Calu3 (cell line): ENCODE measurements at regions not wholly inside any gene's neighbourhood (a gene's known extent, or its start where the extent isn't known, plus 50 kb on each side); places are given as distances from the start of the nearest gene placed in this dataset.

Experiments
- BruUV-seq: library from RNA; stranded (reverse); fragments of 400-500 nt; replicated peaks from 2 replicates; lab custom pipeline; 2021; lab: Mats Ljungman, UMichigan
- CTCF ChIA-PET: fragments of 300-600 bp; sonication (Branson Sonifier 250); formaldehyde crosslinking; loops from one replicate; lab custom pipeline; 2022; ENCODE audit warnings: antibody characterized with exemption; lab: Charles Lee
- DNase-seq: peaks from one replicate; pipeline ENCODE4 v3.0.0; 2022
- H3K27ac Mint-ChIP-seq: one replicate; pipeline ENCODE4 v1.8.0; 2022; ENCODE audit warnings: mixed read lengths; ENCODE audit not compliant: unreplicated experiment
- H3K27me3 Mint-ChIP-seq: one replicate; pipeline ENCODE4 v1.8.0; 2022; ENCODE audit warnings: mixed read lengths; ENCODE audit not compliant: unreplicated experiment
- H3K36me3 Mint-ChIP-seq: one replicate; pipeline ENCODE4 v1.8.0; 2022; ENCODE audit warnings: mild to moderate bottlenecking, moderate library complexity, mixed read lengths; ENCODE audit not compliant: insufficient read depth, unreplicated experiment
- H3K4me1 Mint-ChIP-seq: one replicate; pipeline ENCODE4 v1.8.0; 2022; ENCODE audit warnings: mild to moderate bottlenecking, low read depth, mixed read lengths; ENCODE audit not compliant: unreplicated experiment
- H3K4me3 Mint-ChIP-seq: one replicate; pipeline ENCODE4 v1.8.0; 2022; ENCODE audit warnings: mild to moderate bottlenecking, low read depth, moderate library complexity, mixed read lengths; ENCODE audit not compliant: unreplicated experiment
- H3K9me3 Mint-ChIP-seq: one replicate; pipeline ENCODE4 v1.8.0; 2022; ENCODE audit warnings: low read depth, mixed read lengths; ENCODE audit not compliant: unreplicated experiment
- intact Hi-C: fragments of 100-400 bp; cut with micrococcal nuclease; formaldehyde crosslinking; loops from one replicate; pipeline ENCODE4 v1.10.0; 2022; ENCODE audit not compliant: unreplicated experiment
- TF ChIP-seq, protein P1 (sequence below): fragments of 200-600 bp; IDR thresholded peaks from one replicate; pipeline ENCODE4 v1.8.0; 2022; ENCODE audit warnings: antibody characterized with exemption; ENCODE audit not compliant: unreplicated experiment

DNA sequence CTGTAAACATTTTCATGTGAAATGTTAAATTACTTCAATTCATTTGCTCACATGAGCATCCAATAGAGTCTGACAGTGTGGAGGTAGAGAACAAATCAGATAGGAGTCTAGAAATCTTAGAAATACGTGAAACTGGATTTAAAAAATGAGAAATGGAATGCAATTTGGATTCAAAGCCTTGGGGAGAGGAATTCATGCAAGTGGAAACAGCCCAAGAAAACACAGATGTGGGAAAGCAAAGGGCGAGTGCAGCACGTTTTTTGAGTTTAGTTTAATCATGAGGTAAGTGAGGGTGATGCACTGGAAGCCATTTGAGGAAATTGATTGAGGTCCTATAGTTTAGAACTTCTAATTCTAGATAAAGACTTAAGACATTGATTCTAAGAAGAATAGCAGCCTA lies 434.7 kb downstream of the C3orf38 start:
- TF ChIP-seq, protein P1, sequence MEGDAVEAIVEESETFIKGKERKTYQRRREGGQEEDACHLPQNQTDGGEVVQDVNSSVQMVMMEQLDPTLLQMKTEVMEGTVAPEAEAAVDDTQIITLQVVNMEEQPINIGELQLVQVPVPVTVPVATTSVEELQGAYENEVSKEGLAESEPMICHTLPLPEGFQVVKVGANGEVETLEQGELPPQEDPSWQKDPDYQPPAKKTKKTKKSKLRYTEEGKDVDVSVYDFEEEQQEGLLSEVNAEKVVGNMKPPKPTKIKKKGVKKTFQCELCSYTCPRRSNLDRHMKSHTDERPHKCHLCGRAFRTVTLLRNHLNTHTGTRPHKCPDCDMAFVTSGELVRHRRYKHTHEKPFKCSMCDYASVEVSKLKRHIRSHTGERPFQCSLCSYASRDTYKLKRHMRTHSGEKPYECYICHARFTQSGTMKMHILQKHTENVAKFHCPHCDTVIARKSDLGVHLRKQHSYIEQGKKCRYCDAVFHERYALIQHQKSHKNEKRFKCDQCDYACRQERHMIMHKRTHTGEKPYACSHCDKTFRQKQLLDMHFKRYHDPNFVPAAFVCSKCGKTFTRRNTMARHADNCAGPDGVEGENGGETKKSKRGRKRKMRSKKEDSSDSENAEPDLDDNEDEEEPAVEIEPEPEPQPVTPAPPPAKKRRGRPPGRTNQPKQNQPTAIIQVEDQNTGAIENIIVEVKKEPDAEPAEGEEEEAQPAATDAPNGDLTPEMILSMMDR, result no peak
- no peaks in the 10 kb centered on the region for H3K9me3 Mint-ChIP-seq
- intact Hi-C loops, result no loop called here
- no peaks in the 10 kb centered on the region for H3K27me3 Mint-ChIP-seq
- no TSS peak for BruUV-seq
- CTCF ChIA-PET, result no interaction called here
- no peaks in the 10 kb centered on the region for H3K4me1 Mint-ChIP-seq
- DNase-seq, result no peak
- H3K36me3 Mint-ChIP-seq, result no peaks in the 10 kb centered on the region
- no peak overlapping the region for H3K4me3 Mint-ChIP-seq
- H3K27ac Mint-ChIP-seq, result no peak overlapping the region

DNA sequence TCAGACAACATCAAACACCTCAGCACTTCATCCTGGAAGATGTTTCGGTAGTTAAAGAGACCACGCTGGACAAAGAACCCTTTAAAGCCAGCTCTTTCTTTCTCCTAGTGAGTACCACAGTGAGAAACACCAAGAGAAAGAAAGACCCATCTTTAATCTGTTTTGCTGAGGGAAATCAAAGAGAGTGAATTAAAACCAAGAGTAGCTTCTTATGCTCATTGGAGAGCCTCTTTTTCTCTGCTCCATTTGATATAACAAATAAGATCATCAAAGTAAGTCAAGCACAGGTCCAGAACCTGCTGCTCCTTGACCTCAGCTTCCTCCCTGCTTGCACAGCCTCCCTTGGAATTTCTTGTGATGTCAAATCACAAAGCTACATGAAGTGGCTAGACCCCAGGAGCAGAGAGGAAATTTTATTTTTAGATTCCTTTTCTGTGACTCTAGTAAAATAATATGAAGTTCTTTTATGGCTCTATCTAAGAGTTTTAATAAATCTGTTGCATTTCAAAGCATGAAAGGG lies 436.4 kb downstream of the C3orf38 start:
- CTCF ChIA-PET, result interaction anchor here (0.5 kb wide), 1 partner anchor 16 kb away, joined by 5 read pairs; no protein-coding TSS in a partner anchor
- intact Hi-C loops, result no loop called here
- Mint-ChIP-seq H3K4me1 (no peaks in the 10 kb centered on the region), H3K27me3 (no peaks in the 10 kb centered on the region), H3K4me3 (no peak overlapping the region), H3K36me3 (no peaks in the 10 kb centered on the region), H3K27ac (no peak overlapping the region), H3K9me3 (no peaks in the 10 kb centered on the region)
- TF ChIP-seq, protein P1, result no peak
- BruUV-seq, result no TSS peak
- DNase-seq, result no peak

DNA sequence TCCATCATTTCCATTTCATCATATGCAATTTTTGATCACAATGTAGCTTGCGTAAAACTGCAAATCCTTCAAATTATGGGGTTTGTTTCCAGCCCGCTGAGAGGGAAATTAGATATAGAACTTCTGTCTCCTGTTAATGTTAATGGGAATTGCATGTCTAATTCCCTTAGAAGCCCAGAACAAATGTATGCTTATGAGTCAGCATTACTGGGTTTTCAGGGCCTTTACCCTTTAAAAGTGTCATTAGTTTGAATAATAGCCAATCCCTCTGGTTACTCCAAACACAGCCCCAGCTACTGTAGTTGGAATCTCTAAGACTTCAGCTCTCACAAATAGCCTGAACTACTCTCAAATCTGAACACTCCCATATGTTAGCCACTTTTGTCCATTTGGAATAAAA lies 439.4 kb downstream of the C3orf38 start:
- no peak for DNase-seq
- H3K27me3 Mint-ChIP-seq, result no peaks in the 10 kb centered on the region
- no peaks in the 10 kb centered on the region for H3K9me3 Mint-ChIP-seq
- H3K4me3 Mint-ChIP-seq, result no peak overlapping the region
- CTCF ChIA-PET, result no interaction called here
- no peaks in the 10 kb centered on the region for H3K4me1 Mint-ChIP-seq
- TF ChIP-seq, protein P1, result no peak
- H3K36me3 Mint-ChIP-seq, result no peaks in the 10 kb centered on the region
- no TSS peak for BruUV-seq
- intact Hi-C loops, result no loop called here
- no peak overlapping the region for H3K27ac Mint-ChIP-seq

DNA sequence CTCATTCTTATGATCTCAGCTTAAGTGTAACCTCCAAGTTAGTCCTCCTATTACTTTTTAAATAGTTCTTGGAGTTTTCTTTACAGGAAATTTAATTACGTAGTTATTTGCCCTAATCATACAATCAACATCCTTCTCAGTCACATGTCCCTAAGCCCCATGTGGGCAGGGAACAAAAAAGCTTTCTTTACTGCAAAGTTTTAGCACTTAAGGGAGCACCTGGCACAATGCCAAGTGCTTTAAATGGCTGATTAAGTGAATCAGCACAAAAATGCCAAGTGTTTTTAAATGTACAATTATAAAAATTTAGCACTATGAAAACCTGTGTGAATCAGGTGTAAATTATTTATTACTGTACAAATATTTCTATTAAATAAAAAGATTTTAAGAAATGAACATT lies 445.3 kb downstream of the C3orf38 start:
- Mint-ChIP-seq H3K27ac (no peak overlapping the region), H3K4me3 (no peak overlapping the region), H3K9me3 (peaks cover 5% of the 10 kb centered on the region), H3K36me3 (no peaks in the 10 kb centered on the region), H3K4me1 (no peaks in the 10 kb centered on the region), H3K27me3 (no peaks in the 10 kb centered on the region)
- CTCF ChIA-PET, result no interaction called here
- intact Hi-C loops, result no loop called here
- peak; percentile 8 for DNase-seq
- BruUV-seq, result no TSS peak
- TF ChIP-seq, protein P1, result no peak
